ENCODE measurements at regions not wholly inside any gene's neighbourhood (a gene's known extent, or its start where the extent isn't known, plus 50 kb on each side); places are given as distances from the start of the nearest gene placed in this dataset.

DNA sequence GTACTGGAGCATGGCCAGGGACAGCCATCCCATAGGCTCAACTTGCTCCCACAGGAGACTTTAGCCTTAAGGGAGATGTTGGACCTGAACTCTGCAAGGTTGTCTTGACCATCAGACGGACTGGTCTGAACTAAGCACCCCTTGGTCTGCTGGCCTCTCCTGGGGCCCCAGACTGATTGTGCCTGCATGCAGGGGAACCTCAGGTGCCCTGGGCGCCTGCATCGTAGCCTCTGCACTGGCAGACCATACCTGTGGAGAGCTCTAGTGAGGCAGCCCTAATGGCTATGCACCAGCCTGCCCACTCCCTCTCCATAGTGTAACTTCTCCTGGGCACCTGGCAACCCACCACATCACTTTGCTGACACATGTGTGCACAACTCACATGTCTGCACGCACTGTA lies 395.6 kb downstream of the ZPLD1 start:
- TF ChIP-seq, protein P1, sequence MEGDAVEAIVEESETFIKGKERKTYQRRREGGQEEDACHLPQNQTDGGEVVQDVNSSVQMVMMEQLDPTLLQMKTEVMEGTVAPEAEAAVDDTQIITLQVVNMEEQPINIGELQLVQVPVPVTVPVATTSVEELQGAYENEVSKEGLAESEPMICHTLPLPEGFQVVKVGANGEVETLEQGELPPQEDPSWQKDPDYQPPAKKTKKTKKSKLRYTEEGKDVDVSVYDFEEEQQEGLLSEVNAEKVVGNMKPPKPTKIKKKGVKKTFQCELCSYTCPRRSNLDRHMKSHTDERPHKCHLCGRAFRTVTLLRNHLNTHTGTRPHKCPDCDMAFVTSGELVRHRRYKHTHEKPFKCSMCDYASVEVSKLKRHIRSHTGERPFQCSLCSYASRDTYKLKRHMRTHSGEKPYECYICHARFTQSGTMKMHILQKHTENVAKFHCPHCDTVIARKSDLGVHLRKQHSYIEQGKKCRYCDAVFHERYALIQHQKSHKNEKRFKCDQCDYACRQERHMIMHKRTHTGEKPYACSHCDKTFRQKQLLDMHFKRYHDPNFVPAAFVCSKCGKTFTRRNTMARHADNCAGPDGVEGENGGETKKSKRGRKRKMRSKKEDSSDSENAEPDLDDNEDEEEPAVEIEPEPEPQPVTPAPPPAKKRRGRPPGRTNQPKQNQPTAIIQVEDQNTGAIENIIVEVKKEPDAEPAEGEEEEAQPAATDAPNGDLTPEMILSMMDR (optimal IDR thresholded peaks at IDR 0.05 in 1 of 3, IDR thresholded peaks at IDR 0.05 in 1 of 3, conservative IDR thresholded peaks at IDR 0.05 in 1 of 3; ENCODE audit: extremely low read depth in 1 of 3, insufficient read depth in 2 of 3, low read length in 3 of 3): no peak
- TF ChIP-seq EZH2 (IDR thresholded peaks at IDR 0.05; ENCODE audit: low read length): no peak
